ENCODE measurements at regions not wholly inside any gene's neighbourhood (a gene's known extent, or its start where the extent isn't known, plus 50 kb on each side); places are given as distances from the start of the nearest gene placed in this dataset.

DNA sequence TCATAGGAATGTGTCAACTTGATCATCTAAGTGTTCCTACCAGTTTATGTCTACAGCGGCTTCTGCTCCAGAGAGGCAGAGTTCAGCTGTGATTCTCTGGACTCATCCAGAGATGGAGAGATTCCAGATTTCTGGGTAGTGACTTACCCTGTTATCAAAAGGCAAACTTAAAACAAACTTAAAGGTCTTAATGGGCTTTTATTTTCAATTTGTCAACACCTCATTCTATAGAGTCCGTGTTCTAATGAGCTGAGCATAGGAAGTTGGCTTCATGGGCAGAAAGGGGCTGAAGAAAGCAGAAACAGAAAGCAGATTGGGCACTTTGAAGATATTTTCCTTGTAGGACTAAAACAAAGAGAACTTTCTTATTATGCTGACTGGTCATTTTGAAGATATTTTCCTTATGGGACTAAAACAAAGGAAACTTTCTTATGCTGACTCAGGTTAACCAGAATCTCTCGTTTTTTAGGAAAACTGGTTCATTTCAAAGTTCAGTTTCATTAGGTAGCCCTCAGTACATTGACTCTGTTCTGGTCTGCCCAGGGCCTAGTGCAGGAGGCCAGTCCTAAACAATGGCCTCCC, 185.1 kb downstream of the CDH26 start:
- TF ChIP-seq, protein P1, sequence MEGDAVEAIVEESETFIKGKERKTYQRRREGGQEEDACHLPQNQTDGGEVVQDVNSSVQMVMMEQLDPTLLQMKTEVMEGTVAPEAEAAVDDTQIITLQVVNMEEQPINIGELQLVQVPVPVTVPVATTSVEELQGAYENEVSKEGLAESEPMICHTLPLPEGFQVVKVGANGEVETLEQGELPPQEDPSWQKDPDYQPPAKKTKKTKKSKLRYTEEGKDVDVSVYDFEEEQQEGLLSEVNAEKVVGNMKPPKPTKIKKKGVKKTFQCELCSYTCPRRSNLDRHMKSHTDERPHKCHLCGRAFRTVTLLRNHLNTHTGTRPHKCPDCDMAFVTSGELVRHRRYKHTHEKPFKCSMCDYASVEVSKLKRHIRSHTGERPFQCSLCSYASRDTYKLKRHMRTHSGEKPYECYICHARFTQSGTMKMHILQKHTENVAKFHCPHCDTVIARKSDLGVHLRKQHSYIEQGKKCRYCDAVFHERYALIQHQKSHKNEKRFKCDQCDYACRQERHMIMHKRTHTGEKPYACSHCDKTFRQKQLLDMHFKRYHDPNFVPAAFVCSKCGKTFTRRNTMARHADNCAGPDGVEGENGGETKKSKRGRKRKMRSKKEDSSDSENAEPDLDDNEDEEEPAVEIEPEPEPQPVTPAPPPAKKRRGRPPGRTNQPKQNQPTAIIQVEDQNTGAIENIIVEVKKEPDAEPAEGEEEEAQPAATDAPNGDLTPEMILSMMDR (conservative IDR thresholded peaks at IDR 0.05) = no peak
- TF ChIP-seq ZFX (IDR thresholded peaks at IDR 0.05) = no peak
